B cell (primary cell): ENCODE measurements at regions not wholly inside any gene's neighbourhood (a gene's known extent, or its start where the extent isn't known, plus 50 kb on each side); places are given as distances from the start of the nearest gene placed in this dataset.
"Not testable (repeated sequence)": the region's sequence is repeated elsewhere in the genome, so short reads cannot be mapped to it uniquely, and the experiment has no call there.

Experiments
- ATAC-seq: fragments of 200-7000 bp; cut with Tn5 transposase; one replicate; pipeline ENCODE4 v1.10.0; 2021; ENCODE audit warnings: low read depth, mild to moderate bottlenecking, moderate number of reproducible peaks, moderate library complexity
- CTCF ChIA-PET: fragments of 350-600 bp; sonication (Branson Sonifier 250); formaldehyde crosslinking; loops from one replicate; lab custom pipeline; 2021; ENCODE audit warnings: antibody characterized with exemption, inconsistent platforms; lab: Charles Lee
- POLR2A ChIA-PET: fragments of 350-600 bp; sonication (Branson Sonifier 250); formaldehyde crosslinking; loops from one replicate; lab custom pipeline; 2021; ENCODE audit warnings: antibody characterized with exemption; lab: Charles Lee
- DNase-seq: peaks from one replicate; pipeline ENCODE4 v3.0.0; 2013
- H2AFZ ChIP-seq: 2 replicates; pipeline ENCODE4 v1.6.1; 2012; ENCODE audit warnings: mild to moderate bottlenecking, low read depth, low read length; ENCODE audit not compliant: insufficient read depth, poor library complexity, severe bottlenecking
- H3K27ac ChIP-seq, 2 donors: 1 replicate in 1 of 2; 2 replicates in 1 of 2; pipeline ENCODE4 v1.5.1; 2012 to 2013; ENCODE audit warnings: low read length in 2 of 2, mild to moderate bottlenecking in 2 of 2, moderate library complexity in 1 of 2
- H3K27me3 ChIP-seq, 4 experiments: fragments of 200-600 bp in 1 of 4; sonication (generic) in 1 of 4; replicated peaks in 1 of 4; 1 replicate in 2 of 4; 2 replicates in 2 of 4; pipeline versions ENCODE4 v1.6.1 to v1.7.0; 2013 to 2016; ENCODE audit warnings: low read length in 3 of 4, mild to moderate bottlenecking in 2 of 4, mixed read lengths in 1 of 4, moderate library complexity in 1 of 4; ENCODE audit not compliant: insufficient read depth in 4 of 4, control insufficient read depth in 3 of 4; ENCODE audit errors: control extremely low read depth in 1 of 4
- H3K36me3 ChIP-seq, 2 experiments: replicated peaks in 1 of 2; 1 replicate in 1 of 2; 2 replicates in 1 of 2; pipeline versions ENCODE4 v1.6.1 to v1.7.1; 2013; ENCODE audit warnings: low read length in 1 of 2; ENCODE audit not compliant: insufficient read depth in 2 of 2, control insufficient read depth in 1 of 2; ENCODE audit errors: control extremely low read depth in 1 of 2, extremely low read depth in 1 of 2
- H3K4me1 ChIP-seq, 2 donors: fragments of 200-600 bp in 1 of 2; sonication (generic) in 1 of 2; 1 replicate in 1 of 2; 2 replicates in 1 of 2; pipeline versions ENCODE4 v1.5.1 to v1.6.1; 2013 to 2017; ENCODE audit warnings: low read length in 2 of 2; ENCODE audit not compliant: control insufficient read depth in 2 of 2, insufficient read depth in 2 of 2
- H3K4me2 ChIP-seq: replicated peaks from 2 replicates; pipeline ENCODE3; 2012; ENCODE audit warnings: mild to moderate bottlenecking, low read depth, low read length; ENCODE audit not compliant: poor library complexity, severe bottlenecking
- H3K4me3 ChIP-seq, 5 experiments: fragments of 200-600 bp in 1 of 5; sonication (generic) in 1 of 5; 1 replicate in 3 of 5; 2 replicates in 2 of 5; pipeline versions ENCODE4 v1.5.1 to v1.7.0; 2011 to 2016; ENCODE audit warnings: low read length in 4 of 5, mild to moderate bottlenecking in 4 of 5, low read depth in 2 of 5, control low read depth in 1 of 5, moderate library complexity in 1 of 5; ENCODE audit not compliant: insufficient read depth in 1 of 5; ENCODE audit errors: control extremely low read depth in 1 of 5, extremely low read depth in 1 of 5
- H3K79me2 ChIP-seq: fragments of 200-600 bp; sonication (generic); one replicate; pipeline ENCODE4 v1.6.0; 2016; ENCODE audit warnings: low read length; ENCODE audit not compliant: control insufficient read depth, insufficient read depth
- H3K9ac ChIP-seq: fragments of 200-600 bp; sonication (generic); 2 replicates; pipeline ENCODE4 v1.6.1; 2017; ENCODE audit warnings: mild to moderate bottlenecking, low read length, moderate library complexity
- H3K9me3 ChIP-seq, 3 donors: one replicate each; pipeline versions ENCODE4 v1.6.1 to v1.7.1; 2013; ENCODE audit warnings: low read length in 2 of 3; ENCODE audit not compliant: control insufficient read depth in 2 of 3, insufficient read depth in 1 of 3; ENCODE audit errors: control extremely low read depth in 1 of 3
- H4K20me1 ChIP-seq: 2 replicates; pipeline ENCODE4 v1.6.0; 2012; ENCODE audit warnings: mild to moderate bottlenecking, low read length; ENCODE audit not compliant: insufficient read depth, control insufficient read depth, poor library complexity, severe bottlenecking
- H3K27ac Mint-ChIP-seq: one replicate; pipeline ENCODE4 v1.8.0; 2021; ENCODE audit warnings: mixed read lengths
- H3K27me3 Mint-ChIP-seq: one replicate; pipeline ENCODE4 v1.8.0; 2021; ENCODE audit warnings: mixed read lengths
- H3K4me1 Mint-ChIP-seq: one replicate; pipeline ENCODE4 v1.8.0; 2021; ENCODE audit warnings: mixed read lengths
- H3K4me3 Mint-ChIP-seq: one replicate; pipeline ENCODE4 v1.8.0; 2021; ENCODE audit warnings: mixed read lengths
- H3K9me3 Mint-ChIP-seq: one replicate; pipeline ENCODE4 v1.8.0; 2022; ENCODE audit warnings: mixed read lengths; ENCODE audit not compliant: insufficient read depth
- WGBS: methylation state at CpG from one replicate; pipeline ENCODE4 v1.1.5; 2013; ENCODE audit warnings: missing lambda C conversion rate; ENCODE audit not compliant: insufficient coverage; 5-methylcytosine and 5-hydroxymethylcytosine counted together
- intact Hi-C: fragments of 100-400 bp; cut with micrococcal nuclease; formaldehyde crosslinking; loops from one replicate; pipeline ENCODE4 v1.10.0; 2022

DNA sequence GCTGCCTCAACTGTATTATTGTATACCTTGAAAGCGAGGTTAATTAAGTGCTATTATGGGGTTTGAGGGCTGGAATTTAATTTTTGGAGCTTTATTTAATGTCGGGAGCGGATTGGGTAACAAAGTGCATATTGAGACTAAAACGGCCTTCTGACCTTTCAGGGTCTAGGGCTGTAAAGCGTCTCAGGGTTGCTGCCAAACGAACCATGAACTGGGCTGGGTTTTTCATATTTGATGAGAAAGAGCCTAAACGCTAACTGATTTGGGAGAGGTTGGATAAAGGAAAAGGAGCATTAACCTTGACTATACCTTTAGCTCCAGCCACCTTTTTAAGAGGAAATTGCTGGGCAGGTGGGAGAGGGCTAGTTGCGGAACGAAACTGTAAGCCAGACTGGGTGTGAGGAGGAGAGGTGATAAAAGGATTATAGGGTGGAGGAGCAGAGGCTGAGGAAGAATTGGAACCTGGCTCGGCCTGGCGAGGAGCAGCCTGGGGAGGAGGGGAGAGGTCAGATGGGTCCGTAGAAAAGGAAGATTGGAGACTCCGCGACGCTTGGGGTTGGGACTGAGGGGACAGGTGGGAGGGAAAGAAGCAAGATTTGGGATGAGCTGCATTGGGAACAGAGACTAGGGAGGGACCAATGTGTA is 209.0 kb upstream of the ELL2 start:
- H3K9ac ChIP-seq, H3K9me3 ChIP-seq, ATAC-seq, DNase-seq, H3K4me2 ChIP-seq, H3K9me3 Mint-ChIP-seq, H3K4me3 Mint-ChIP-seq, H4K20me1 ChIP-seq, H3K79me2 ChIP-seq, H3K4me3 ChIP-seq, POLR2A ChIA-PET, H3K4me1 Mint-ChIP-seq, H3K27me3 ChIP-seq, H3K27me3 Mint-ChIP-seq, H3K27ac Mint-ChIP-seq, intact Hi-C loops, H3K4me1 ChIP-seq, H2AFZ ChIP-seq, H3K36me3 ChIP-seq, CTCF ChIA-PET, H3K27ac ChIP-seq: not testable (repeated sequence)
- WGBS, result 98% methylated on average over 12 of the region's 15 CpGs

DNA sequence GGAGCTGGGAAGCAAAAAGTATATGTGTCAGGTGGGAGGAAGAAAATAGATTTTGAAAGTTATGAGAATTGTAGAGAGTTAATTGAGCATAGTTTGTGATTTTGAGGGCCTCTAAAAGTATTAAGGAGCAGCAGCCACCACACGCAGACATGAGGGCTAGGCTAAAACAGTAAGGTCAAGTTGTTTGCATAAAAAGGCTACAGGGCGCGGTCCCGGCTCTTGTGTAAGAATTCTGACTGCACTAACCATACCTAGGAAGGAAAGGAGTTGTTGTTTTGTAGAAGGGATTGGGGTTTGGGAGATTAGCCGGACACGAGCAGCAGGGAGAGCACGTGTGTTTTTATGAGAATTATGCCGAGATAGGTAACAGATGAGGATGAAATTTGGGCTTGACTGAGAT is 207.2 kb upstream of the ELL2 start:
- H3K27me3 ChIP-seq, DNase-seq, ATAC-seq, CTCF ChIA-PET, H3K4me3 ChIP-seq, intact Hi-C loops, H3K4me1 Mint-ChIP-seq, H3K4me2 ChIP-seq, H3K9me3 ChIP-seq, H3K27ac ChIP-seq, H3K79me2 ChIP-seq, H2AFZ ChIP-seq, H3K36me3 ChIP-seq, H3K4me3 Mint-ChIP-seq, H3K4me1 ChIP-seq, POLR2A ChIA-PET, H4K20me1 ChIP-seq, H3K9me3 Mint-ChIP-seq, H3K9ac ChIP-seq, H3K27ac Mint-ChIP-seq, H3K27me3 Mint-ChIP-seq: not testable (repeated sequence)
- over 99% methylated on average over 8 of the region's 8 CpGs for WGBS
